GM23338 (cell line): ENCODE measurements at regions not wholly inside any gene's neighbourhood (a gene's known extent, or its start where the extent isn't known, plus 50 kb on each side); places are given as distances from the start of the nearest gene placed in this dataset.

Experiments used
- ATAC-seq: fragments of 200-7000 bp; cut with Tn5 transposase; 3 replicates; pipeline ENCODE4 v1.9.1; 2020
- DNase-seq: peaks from one replicate; pipeline ENCODE4 v3.0.0-alpha.2; 2015; ENCODE audit warnings: low spot score
- H2AFZ ChIP-seq: fragments of 200-600 bp; sonication (generic); 2 replicates; pipeline ENCODE4 v1.8.0; 2016; ENCODE audit warnings: antibody characterized with exemption, mild to moderate bottlenecking, moderate library complexity
- H3F3A ChIP-seq: fragments of 200-600 bp; sonication (generic); replicated peaks from 2 replicates; pipeline ENCODE4 v1.8.0; 2017; ENCODE audit warnings: antibody characterized with exemption, mixed run types, low read depth
- H3K27ac ChIP-seq: fragments of 200-600 bp; sonication (generic); 2 replicates; pipeline ENCODE4 v1.6.1; 2016; ENCODE audit warnings: low read depth
- H3K27me3 ChIP-seq: fragments of 200-600 bp; sonication (generic); 2 replicates; pipeline ENCODE4 v1.8.0; 2016; ENCODE audit warnings: mild to moderate bottlenecking, mixed run types, moderate library complexity; ENCODE audit not compliant: insufficient read depth
- H3K36me3 ChIP-seq: fragments of 200-600 bp; sonication (generic); 2 replicates; pipeline ENCODE4 v1.8.0; 2016; ENCODE audit warnings: mild to moderate bottlenecking; ENCODE audit not compliant: insufficient read depth
- H3K4me1 ChIP-seq: fragments of 200-600 bp; sonication (generic); 2 replicates; pipeline ENCODE4 v1.8.0; 2016; ENCODE audit warnings: mild to moderate bottlenecking, moderate library complexity; ENCODE audit not compliant: insufficient read depth
- H3K4me2 ChIP-seq: fragments of 200-600 bp; sonication (generic); 2 replicates; pipeline ENCODE4 v1.7.1; 2017; ENCODE audit warnings: mixed run types
- H3K4me3 ChIP-seq: fragments of 200-600 bp; sonication (generic); 2 replicates; pipeline ENCODE4 v1.6.1; 2016; ENCODE audit warnings: mixed run types
- H3K79me2 ChIP-seq: fragments of 200-600 bp; sonication (generic); replicated peaks from 2 replicates; pipeline ENCODE4 v1.8.0; 2017; ENCODE audit warnings: mild to moderate bottlenecking; ENCODE audit not compliant: insufficient read depth
- H3K9me2 ChIP-seq: fragments of 200-600 bp; sonication (generic); 2 replicates; pipeline ENCODE4 v1.8.0; 2017; ENCODE audit not compliant: insufficient read depth
- H4K20me1 ChIP-seq: fragments of 200-600 bp; sonication (generic); replicated peaks from 2 replicates; pipeline ENCODE4 v1.8.0; 2017; ENCODE audit warnings: mild to moderate bottlenecking; ENCODE audit not compliant: insufficient read depth
- H3K27ac Mint-ChIP-seq: 2 replicates; pipeline ENCODE4 v1.8.0; 2020; ENCODE audit warnings: inconsistent platforms, mild to moderate bottlenecking, moderate library complexity, mixed read lengths
- H3K27me3 Mint-ChIP-seq: 3 replicates; pipeline ENCODE4 v1.8.0; 2022; ENCODE audit warnings: low read depth, mild to moderate bottlenecking, moderate library complexity, mixed read lengths, inconsistent platforms; ENCODE audit not compliant: insufficient read depth, poor library complexity
- H3K36me3 Mint-ChIP-seq: 3 replicates; pipeline ENCODE4 v1.8.0; 2021; ENCODE audit warnings: low read depth, mild to moderate bottlenecking, inconsistent platforms, moderate library complexity, mixed read lengths
- H3K4me1 Mint-ChIP-seq: 3 replicates; pipeline ENCODE4 v1.8.0; 2020; ENCODE audit warnings: mild to moderate bottlenecking, inconsistent platforms, mixed read lengths
- H3K4me3 Mint-ChIP-seq: 3 replicates; pipeline ENCODE4 v1.8.0; 2021; ENCODE audit warnings: moderate library complexity, mild to moderate bottlenecking, inconsistent platforms, mixed read lengths
- H3K9me3 Mint-ChIP-seq: 3 replicates; pipeline ENCODE4 v1.8.0; 2020; ENCODE audit warnings: moderate library complexity, mild to moderate bottlenecking, inconsistent platforms, mixed read lengths
- CREB1 ChIP-seq: fragments of 250-450 bp; sonication (Bioruptor Pico); IDR thresholded peaks from 2 replicates; pipeline ENCODE4 v1.5.0; 2020; ENCODE audit warnings: low read depth, mild to moderate bottlenecking, moderate library complexity
- CTCF ChIP-seq, 2 experiments: fragments of 200-600 bp in 1 of 2; sonication (generic) in 1 of 2; conservative IDR thresholded peaks; 2 replicates each; pipeline versions ENCODE4 v1.5.1 to v1.6.1; 2016 to 2017; ENCODE audit warnings: antibody characterized with exemption in 2 of 2, low read depth in 2 of 2, mild to moderate bottlenecking in 2 of 2, moderate library complexity in 1 of 2
- EZH2 ChIP-seq: fragments of 200-600 bp; sonication (generic); IDR thresholded peaks from one replicate; pipeline ENCODE4 v1.8.0; 2017; ENCODE audit warnings: antibody characterized with exemption, mild to moderate bottlenecking, low read depth; ENCODE audit not compliant: unreplicated experiment
- EZH2phosphoT487 ChIP-seq: fragments of 200-600 bp; sonication (generic); IDR thresholded peaks from one replicate; pipeline ENCODE4 v1.8.1; 2018; ENCODE audit warnings: antibody characterized with exemption; ENCODE audit not compliant: unreplicated experiment
- POLR2AphosphoS5 ChIP-seq: IDR thresholded peaks from 2 replicates; pipeline ENCODE4 v1.6.1; 2016; ENCODE audit warnings: antibody characterized with exemption, low read depth
- REST ChIP-seq: IDR thresholded peaks from one replicate; pipeline ENCODE4 v1.6.1; 2018; ENCODE audit warnings: antibody characterized with exemption; ENCODE audit not compliant: unreplicated experiment
- STAT1 ChIP-seq: IDR thresholded peaks from one replicate; pipeline ENCODE4 v1.6.1; 2016; ENCODE audit warnings: antibody characterized with exemption; ENCODE audit not compliant: unreplicated experiment
- ZNF114 ChIP-seq: fragments of 250-450 bp; sonication (Bioruptor Pico); IDR thresholded peaks from 2 replicates; pipeline ENCODE4 v1.5.0; 2020; ENCODE audit warnings: mild to moderate bottlenecking, moderate library complexity
- TF ChIP-seq, protein P1 (sequence below): IDR thresholded peaks from 2 replicates; pipeline ENCODE4 v1.6.1; 2016; ENCODE audit warnings: antibody characterized with exemption

DNA sequence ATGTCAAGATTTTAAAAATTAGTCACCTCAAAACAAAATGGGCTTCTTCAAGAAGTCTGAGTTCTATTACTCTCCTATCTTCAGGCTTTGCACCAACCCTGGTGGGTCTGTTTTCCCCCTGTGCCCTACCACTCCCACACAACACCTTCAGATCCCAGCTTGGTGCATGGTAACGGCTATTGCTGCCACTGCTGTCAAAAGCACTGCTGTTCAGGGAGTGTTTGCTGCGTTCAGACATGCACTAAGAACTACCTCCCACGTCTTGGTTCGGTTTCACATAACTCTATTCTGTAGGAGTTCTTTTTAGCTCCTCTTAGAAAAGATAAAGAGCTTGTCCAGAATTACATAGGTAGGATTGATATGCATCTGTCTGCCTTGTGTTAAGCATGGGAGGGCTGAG lies 799.2 kb downstream of the NR2F2 start (continued):
- no peak for TF ChIP-seq EZH2
- no peak for TF ChIP-seq REST
- no peak for TF ChIP-seq CREB1 (CRISPR knock-in tag)
- TF ChIP-seq POLR2AphosphoS5: no peak
- TF ChIP-seq STAT1: no peak
- no peak for TF ChIP-seq CTCF (conservative IDR thresholded peaks at IDR 0.05; ENCODE audit: low read depth in 2 of 2)

DNA sequence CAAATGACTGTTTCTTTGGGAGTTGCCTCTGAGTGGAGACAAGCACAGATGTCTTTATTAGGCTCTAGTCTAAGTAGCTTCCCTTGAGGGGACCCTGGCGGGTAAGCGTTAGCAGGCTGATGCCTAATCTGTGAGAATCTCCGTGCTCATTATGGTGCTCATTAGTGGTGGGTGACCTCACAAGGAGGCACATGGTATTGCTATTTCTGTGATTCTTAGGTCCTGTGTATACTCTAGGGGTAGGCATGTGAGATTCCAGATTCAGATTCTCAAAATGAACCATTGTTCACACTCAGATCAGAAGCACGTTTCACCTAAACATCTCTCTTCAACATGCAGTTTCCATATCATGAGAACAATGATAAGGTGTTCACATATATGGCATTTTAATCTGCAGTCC lies 809.7 kb downstream of the NR2F2 start:
- DNase-seq (no peak), ATAC-seq (peak; percentile 34; the same call in 1 of the 3 replicates)
- no peak overlapping the region for H3K4me2 ChIP-seq
- H3F3A ChIP-seq: no peaks in the 10 kb centered on the region
- Mint-ChIP-seq H3K4me3 (no peak overlapping the region), H3K4me1 (peaks cover 3% of the 10 kb centered on the region; the same call in 1 of the 3 replicates), H3K36me3 (no peaks in the 10 kb centered on the region), H3K27me3 (peaks cover 2% of the 10 kb centered on the region), H3K27ac (no peak overlapping the region), H3K9me3 (no peaks in the 10 kb centered on the region)
- H2AFZ ChIP-seq: no peak overlapping the region
- no peaks in the 10 kb centered on the region for H3K4me1 ChIP-seq
- no peaks in the 10 kb centered on the region for H3K27me3 ChIP-seq
- no peak for TF ChIP-seq EZH2
- no peak for TF ChIP-seq STAT1
- peak in 1 of 2 experiments; percentile 34; a peak in 2 of 4 replicates for TF ChIP-seq CTCF (conservative IDR thresholded peaks at IDR 0.05; ENCODE audit: low read depth in 2 of 2)
- no peak for TF ChIP-seq ZNF114
- no peak for TF ChIP-seq REST
- TF ChIP-seq EZH2phosphoT487: no peak
- TF ChIP-seq, protein P1, sequence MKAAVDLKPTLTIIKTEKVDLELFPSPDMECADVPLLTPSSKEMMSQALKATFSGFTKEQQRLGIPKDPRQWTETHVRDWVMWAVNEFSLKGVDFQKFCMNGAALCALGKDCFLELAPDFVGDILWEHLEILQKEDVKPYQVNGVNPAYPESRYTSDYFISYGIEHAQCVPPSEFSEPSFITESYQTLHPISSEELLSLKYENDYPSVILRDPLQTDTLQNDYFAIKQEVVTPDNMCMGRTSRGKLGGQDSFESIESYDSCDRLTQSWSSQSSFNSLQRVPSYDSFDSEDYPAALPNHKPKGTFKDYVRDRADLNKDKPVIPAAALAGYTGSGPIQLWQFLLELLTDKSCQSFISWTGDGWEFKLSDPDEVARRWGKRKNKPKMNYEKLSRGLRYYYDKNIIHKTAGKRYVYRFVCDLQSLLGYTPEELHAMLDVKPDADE: no peak
- H3K27ac ChIP-seq: no peak overlapping the region
- H3K4me3 ChIP-seq: no peak overlapping the region
- H3K9me2 ChIP-seq: peaks cover 4% of the 10 kb centered on the region; the same call in 1 of the 2 replicates
- H4K20me1 ChIP-seq: no peaks in the 10 kb centered on the region
- no peaks in the 10 kb centered on the region for H3K36me3 ChIP-seq
- H3K79me2 ChIP-seq: no peaks in the 10 kb centered on the region
